Stimulated activated CD4-positive, alpha-beta T cell treated with anti-CD3 and anti-CD28 coated beads, Interleukin-2, amount 100 ng/mL, for 48 hours (primary cell): ENCODE measurements at regions not wholly inside any gene's neighbourhood (a gene's known extent, or its start where the extent isn't known, plus 50 kb on each side); places are given as distances from the start of the nearest gene placed in this dataset.
A peak's percentile ranks its signal among the peaks of the same experiment; 100 is the strongest.
"Not testable (repeated sequence)": the region's sequence is repeated elsewhere in the genome, so short reads cannot be mapped to it uniquely, and the experiment has no call there.

ENCODE experiments used
- DNase-seq, 2 donors: peaks; one replicate each; pipeline ENCODE4 v3.0.0-alpha.2; 2020

GRCh38 chr16:21535201-21535600 lies 64.2 kb upstream of the METTL9 start:
- DNase-seq = not testable (repeated sequence)

- not testable (repeated sequence) for DNase-seq
These were observed 62.6 kb upstream of the METTL9 start for GRCh38 chr16:21536740-21537139.

- not testable (repeated sequence) for DNase-seq
These were observed 61.8 kb upstream of the METTL9 start for GRCh38 chr16:21537598-21537997.

- DNase-seq = not testable (repeated sequence)
These were observed 60.2 kb upstream of the METTL9 start for GRCh38 chr16:21539107-21539618.

- DNase-seq = peak; percentile 55 to 60
These were observed 58.5 kb upstream of the METTL9 start for GRCh38 chr16:21540770-21541433.

- not testable (repeated sequence) for DNase-seq
These were observed 57.7 kb upstream of the METTL9 start for GRCh38 chr16:21541611-21542051.

GRCh38 chr16:21542075-21542474 lies 57.3 kb upstream of the METTL9 start:
- not testable (repeated sequence) for DNase-seq

- not testable (repeated sequence) for DNase-seq
These were observed 56.8 kb upstream of the METTL9 start for GRCh38 chr16:21542491-21543124.

- DNase-seq = not testable (repeated sequence)
These were observed 56.1 kb upstream of the METTL9 start for GRCh38 chr16:21543151-21543836.

- DNase-seq = not testable (repeated sequence)
These were observed 53.6 kb upstream of the METTL9 start for GRCh38 chr16:21545664-21546326.

- not testable (repeated sequence) for DNase-seq
These were observed 50.0 kb upstream of the METTL9 start for GRCh38 chr16:21549396-21549795.
